Right renal cortex interstitium (tissue), 3 donors: ENCODE measurements at regions not wholly inside any gene's neighbourhood (a gene's known extent, or its start where the extent isn't known, plus 50 kb on each side); places are given as distances from the start of the nearest gene placed in this dataset.
"Not testable (repeated sequence)": the region's sequence is repeated elsewhere in the genome, so short reads cannot be mapped to it uniquely, and the experiment has no call there.

Experiments
- DNase-seq, 3 donors: peaks; one replicate each; pipeline ENCODE4 v3.0.0-alpha.2; 2013; ENCODE audit warnings: low read depth in 3 of 3, low spot score in 2 of 3

GRCh38 chrX:31014474-31014873 is 57.4 kb downstream of the FTHL17 start:
- DNase-seq = not testable (repeated sequence)

GRCh38 chrX:31012509-31013025 is 59.3 kb downstream of the FTHL17 start:
- no peak for DNase-seq

- DNase-seq = no peak
Measured at GRCh38 chrX:31007321-31007720, 64.5 kb downstream of the FTHL17 start.

- DNase-seq = no peak
Measured at GRCh38 chrX:31006027-31006426, 65.8 kb downstream of the FTHL17 start.

GRCh38 chrX:30997411-30997810 is 74.4 kb downstream of the FTHL17 start:
- no peak for DNase-seq

- no peak for DNase-seq
Measured at GRCh38 chrX:30995705-30996104, 76.1 kb downstream of the FTHL17 start.

- no peak for DNase-seq
Measured at GRCh38 chrX:30995060-30995700, 76.7 kb downstream of the FTHL17 start.

GRCh38 chrX:30994018-30994417 is 77.8 kb downstream of the FTHL17 start:
- not testable (repeated sequence) for DNase-seq

GRCh38 chrX:30992381-30992904 is 79.4 kb downstream of the FTHL17 start:
- DNase-seq = peak in 1 of 3 donors; percentile 3

- DNase-seq = no peak
Measured at GRCh38 chrX:30990361-30990760, 81.5 kb downstream of the FTHL17 start.

- no peak for DNase-seq
Measured at GRCh38 chrX:30982467-30982866, 89.4 kb downstream of the FTHL17 start.

- no peak for DNase-seq
Measured at GRCh38 chrX:30981968-30982367, 89.9 kb downstream of the FTHL17 start.

- DNase-seq = no peak
Measured at GRCh38 chrX:30979271-30979670, 90.2 kb upstream of the TAB3 start.

GRCh38 chrX:30975467-30975866 is 86.4 kb upstream of the TAB3 start:
- no peak for DNase-seq

GRCh38 chrX:30973784-30974427 is 84.9 kb upstream of the TAB3 start:
- no peak for DNase-seq

GRCh38 chrX:30971774-30972603 is 82.9 kb upstream of the TAB3 start:
- DNase-seq = peak in 1 of 3 donors; percentile 10

GRCh38 chrX:30967516-30967915 is 78.5 kb upstream of the TAB3 start:
- DNase-seq = no peak

GRCh38 chrX:30965767-30966166 is 76.7 kb upstream of the TAB3 start:
- DNase-seq = no peak

GRCh38 chrX:30961387-30962174 is 72.5 kb upstream of the TAB3 start:
- DNase-seq = no peak

- no peak for DNase-seq
Measured at GRCh38 chrX:30957753-30958152, 68.7 kb upstream of the TAB3 start.
